Lower leg skin (tissue), 4 donors: ENCODE measurements at regions not wholly inside any gene's neighbourhood (a gene's known extent, or its start where the extent isn't known, plus 50 kb on each side); places are given as distances from the start of the nearest gene placed in this dataset.
"Not testable (repeated sequence)": the region's sequence is repeated elsewhere in the genome, so short reads cannot be mapped to it uniquely, and the experiment has no call there.

Experiments
- DNase-seq, 2 donors: peaks; one replicate each; pipeline ENCODE4 v3.0.0-alpha.2; 2019; ENCODE audit warnings: low spot score in 2 of 2
- H3K4me3 ChIP-seq: fragments of 200-600 bp; sonication (generic); 2 replicates; pipeline ENCODE4 v1.5.1; 2017; ENCODE audit warnings: mild to moderate bottlenecking, low read depth; ENCODE audit not compliant: poor library complexity, severe bottlenecking
- CTCF ChIP-seq, 3 donors: fragments of 450-650 bp; IDR thresholded peaks; one replicate each; pipeline ENCODE4 v1.5.1; 2016; ENCODE audit warnings: antibody characterized with exemption in 3 of 3, mild to moderate bottlenecking in 3 of 3, moderate library complexity in 2 of 3
- POLR2A ChIP-seq, 2 donors: fragments of 450-650 bp; IDR thresholded peaks; one replicate each; pipeline ENCODE4 v1.6.1; 2016 to 2017; ENCODE audit warnings: antibody characterized with exemption in 2 of 2, mild to moderate bottlenecking in 1 of 2, moderate library complexity in 1 of 2
- WGBS, 2 donors: methylation state at CpG; one replicate each; pipeline ENCODE4 v1.1.5; 2018; 5-methylcytosine and 5-hydroxymethylcytosine counted together
- intact Hi-C: fragments of 100-400 bp; cut with DNase I; formaldehyde crosslinking; loops from one replicate; pipeline ENCODE4 v1.15.0; 2023; ENCODE audit warnings: low total_unique reads

DNA sequence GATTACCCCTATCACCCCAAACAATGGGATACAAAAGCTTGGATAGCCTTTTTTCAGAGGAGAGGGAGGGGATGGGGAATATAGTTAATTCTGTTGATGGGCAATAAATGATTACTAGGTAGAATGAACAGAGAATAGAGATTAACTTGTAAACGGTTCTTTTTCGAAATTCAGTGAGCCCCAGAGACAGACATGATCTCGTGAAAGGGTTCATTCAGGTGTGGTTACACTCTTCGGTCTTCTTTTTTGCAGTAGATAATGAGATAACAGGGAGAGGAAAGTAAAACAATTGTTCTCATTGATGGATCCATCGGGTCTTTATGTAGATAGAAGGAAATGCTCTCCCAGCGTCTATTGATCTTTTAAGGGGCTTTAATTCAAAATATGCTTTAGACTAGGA, 69.3 kb upstream of the RASSF8 start:
- 81 to 83% methylated on average over 6 of the region's 6 CpGs for WGBS, 2 donors
- TF ChIP-seq POLR2A (IDR thresholded peaks at IDR 0.05) (no peak), CTCF (IDR thresholded peaks at IDR 0.05) (no peak)
- no peak overlapping the region for H3K4me3 ChIP-seq

GRCh38 chr12:25891095-25891494, 67.4 kb upstream of the RASSF8 start:
- DNase-seq, intact Hi-C loops, H3K4me3 ChIP-seq: not testable (repeated sequence)
- WGBS, 2 donors = 59 to 77% methylated on average over 6 of the region's 6 CpGs

More for the DNA sequence above, 69.3 kb upstream of the RASSF8 start:
- no peak for DNase-seq
- intact Hi-C loops = no loop called here

GRCh38 chr12:25894759-25895158, 63.7 kb upstream of the RASSF8 start:
- H3K4me3 ChIP-seq = no peak overlapping the region
- intact Hi-C loops = no loop called here
- no peak for TF ChIP-seq CTCF (IDR thresholded peaks at IDR 0.05)
- no peak for TF ChIP-seq POLR2A (IDR thresholded peaks at IDR 0.05)
- no peak for DNase-seq
- WGBS, 2 donors = 74 to 81% methylated on average over 3 of the region's 3 CpGs

- TF ChIP-seq CTCF (IDR thresholded peaks at IDR 0.05) (no peak), POLR2A (IDR thresholded peaks at IDR 0.05) (no peak)
- H3K4me3 ChIP-seq = no peak overlapping the region
- 61 to 74% methylated on average over 2 of the region's 2 CpGs for WGBS, 2 donors
- DNase-seq = no peak
- intact Hi-C loops = no loop called here
Observed at GRCh38 chr12:25896981-25897380, 61.5 kb upstream of the RASSF8 start.

DNA sequence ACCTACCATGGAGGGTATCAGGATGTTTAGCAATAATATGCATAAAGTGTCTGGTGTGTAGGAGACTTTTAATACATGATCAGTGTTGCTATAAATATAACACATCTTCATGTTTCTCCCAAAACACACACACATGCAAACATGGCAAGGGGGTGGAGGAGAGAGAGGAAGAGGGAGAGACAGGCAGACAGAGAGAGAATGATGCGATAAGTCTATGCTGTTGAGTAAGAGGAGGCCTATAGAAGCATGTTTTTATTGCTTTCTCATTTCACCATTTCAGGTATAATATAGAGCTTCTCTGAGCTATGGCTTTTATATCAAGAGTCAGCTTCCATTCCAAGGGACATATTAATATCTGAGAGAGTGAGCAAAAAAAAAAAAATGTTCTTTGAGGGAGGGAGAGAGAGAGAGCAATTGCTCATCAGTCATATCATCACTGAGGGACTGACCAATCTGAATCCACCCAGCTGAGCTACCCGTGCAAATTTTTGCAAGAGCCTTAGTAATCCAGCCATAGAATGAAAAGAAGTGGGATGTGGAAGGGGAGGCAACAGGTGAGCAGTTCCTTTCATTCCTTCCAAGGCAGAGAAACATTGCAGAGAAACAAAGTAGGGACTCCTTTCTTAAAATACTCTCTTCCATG, 54.8 kb upstream of the RASSF8 start:
- intact Hi-C loops = no loop called here
- no peak overlapping the region for H3K4me3 ChIP-seq
- no peak for DNase-seq
- TF ChIP-seq POLR2A (IDR thresholded peaks at IDR 0.05) = no peak
- no peak for TF ChIP-seq CTCF (IDR thresholded peaks at IDR 0.05)
- 84 to 95% methylated on average over 2 of the region's 2 CpGs for WGBS, 2 donors

- H3K4me3 ChIP-seq = no peak overlapping the region
- TF ChIP-seq POLR2A (IDR thresholded peaks at IDR 0.05) (no peak), CTCF (IDR thresholded peaks at IDR 0.05) (no peak)
- WGBS, 2 donors = 95 to 100% methylated on average over 1 of the region's 1 CpG
Observed at GRCh38 chr12:25904442-25904841, 54.0 kb upstream of the RASSF8 start.

More at GRCh38 chr12:25904442-25904841, 54.0 kb upstream of the RASSF8 start:
- DNase-seq = no peak
- intact Hi-C loops = no loop called here
